HG03039 (cell line): ENCODE measurements at regions not wholly inside any gene's neighbourhood (a gene's known extent, or its start where the extent isn't known, plus 50 kb on each side); places are given as distances from the start of the nearest gene placed in this dataset.

ENCODE experiments used
- ATAC-seq: cut with Tn5 transposase; IDR thresholded peaks from one replicate; pipeline ENCODE4 v1.9.1; 2021; ENCODE audit warnings: mild to moderate bottlenecking, moderate library complexity; ENCODE audit not compliant: unreplicated experiment

DNA sequence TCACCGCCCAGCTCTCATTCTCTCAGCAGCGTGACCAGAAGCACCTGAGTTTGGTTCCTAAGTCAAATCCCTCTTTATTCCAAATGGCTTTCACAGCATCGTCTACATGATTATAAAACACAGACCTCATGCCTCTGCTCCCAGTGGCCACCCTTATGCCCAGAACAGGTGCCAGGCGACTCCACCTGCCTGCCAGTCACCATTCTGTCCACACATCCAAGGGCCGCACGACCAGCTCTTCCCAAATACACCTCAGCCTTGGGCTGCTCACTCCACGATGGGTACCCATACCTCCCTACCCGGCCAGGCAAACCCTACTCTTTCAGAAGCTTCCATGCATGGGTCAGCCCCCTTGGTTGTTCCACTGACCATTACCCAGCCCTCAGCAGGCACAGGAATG lies 851.6 kb upstream of the SALL3 start:
- ATAC-seq: no peak

DNA sequence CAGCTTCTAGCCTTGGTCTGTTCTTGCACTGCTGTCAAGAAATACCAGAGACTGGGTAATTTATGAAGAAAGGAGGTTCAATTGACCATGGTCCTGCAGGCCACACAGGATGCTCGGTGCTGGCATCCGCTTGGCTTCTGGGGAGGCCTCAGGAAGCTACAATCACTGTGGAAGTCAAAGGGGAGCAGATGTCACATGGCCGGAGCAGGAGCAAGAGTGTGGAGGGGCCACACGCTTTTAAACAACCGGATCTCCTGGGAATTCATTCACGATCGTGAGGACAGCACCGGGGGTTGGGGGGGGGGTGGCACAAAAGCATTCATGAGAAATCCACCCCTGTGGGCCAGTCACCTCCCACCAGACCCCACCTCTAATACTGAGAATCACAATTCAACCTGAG lies 850.4 kb upstream of the SALL3 start:
- no peak for ATAC-seq

DNA sequence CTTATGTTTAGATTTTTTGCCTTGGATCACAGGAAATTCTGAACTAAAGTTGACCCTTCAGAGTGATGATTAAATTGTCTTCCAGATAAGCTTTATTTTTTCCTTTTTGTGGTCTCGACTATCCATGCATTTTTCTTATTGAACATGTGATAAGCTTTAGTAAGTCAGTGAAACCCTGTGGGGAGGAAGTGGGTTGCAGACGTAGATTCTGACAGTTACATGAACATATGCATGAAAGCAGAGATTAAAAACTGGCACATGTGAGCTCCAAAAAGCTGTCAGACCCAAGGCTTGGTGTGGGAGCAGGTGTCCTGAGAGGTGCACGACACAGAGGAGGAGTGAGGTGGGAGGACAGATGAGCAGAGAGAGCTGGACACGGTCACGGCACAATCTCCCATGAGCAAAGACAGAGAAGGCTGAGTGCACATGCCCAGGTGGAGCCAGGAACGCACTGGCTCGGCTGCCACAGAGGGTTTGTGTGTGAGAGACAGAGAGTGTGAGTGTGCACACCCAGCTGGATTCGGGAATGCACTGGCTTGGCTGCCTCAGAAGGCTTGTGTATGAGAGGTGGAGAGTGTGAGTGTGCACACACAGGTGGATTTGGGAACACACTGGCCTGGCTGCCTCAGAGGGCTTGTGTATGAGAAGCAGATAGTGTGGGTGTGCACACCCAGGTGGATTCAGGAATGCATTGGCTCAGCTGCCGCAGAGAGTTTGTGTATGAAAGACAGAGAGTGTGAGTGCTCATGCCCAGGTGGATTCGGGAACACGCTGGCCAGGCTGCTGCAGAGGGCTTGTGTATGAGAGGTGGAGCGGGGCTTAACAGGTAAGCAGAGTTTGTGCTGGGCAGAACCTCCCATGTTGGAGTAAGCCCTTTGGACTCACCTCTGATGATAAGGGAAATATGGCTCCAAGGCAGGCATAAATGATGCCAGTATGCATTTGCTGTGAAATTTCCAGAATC lies 849.1 kb upstream of the SALL3 start:
- ATAC-seq: no peak

DNA sequence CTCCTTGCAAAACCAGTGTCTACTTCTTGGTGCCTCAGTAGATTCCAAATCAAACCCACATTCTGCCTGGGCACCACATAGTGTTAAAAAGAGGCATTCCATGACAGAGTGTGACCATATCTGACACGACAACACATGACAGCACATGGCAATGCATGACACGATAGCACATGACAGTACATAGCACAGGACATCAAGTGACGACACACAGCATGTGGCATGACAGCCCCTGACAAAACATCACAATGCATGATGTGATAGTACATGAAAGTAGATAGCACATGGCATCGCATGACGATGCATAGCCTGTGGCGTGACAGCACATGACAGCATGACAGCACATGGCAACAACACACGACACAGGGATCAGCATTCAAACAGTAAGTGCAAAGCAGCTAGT lies 845.9 kb upstream of the SALL3 start:
- no peak for ATAC-seq

DNA sequence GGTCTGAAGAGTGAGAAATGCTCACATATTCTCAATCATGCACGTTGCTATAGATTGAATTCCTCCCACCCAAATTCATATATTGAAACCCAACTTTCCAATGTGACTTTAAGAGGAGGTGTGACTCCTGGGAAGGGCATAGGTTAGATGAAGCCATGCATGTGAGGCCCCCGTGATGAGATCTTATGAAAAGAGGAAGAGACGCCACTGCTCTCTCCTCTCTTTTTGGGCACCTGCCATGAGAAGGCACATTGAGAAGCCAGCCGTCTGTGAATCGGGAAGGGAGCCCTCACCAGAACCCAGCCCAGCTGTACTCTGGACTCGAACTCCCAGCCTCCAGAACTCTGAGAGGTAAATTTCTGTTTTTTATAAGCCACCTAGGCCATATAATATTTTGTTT lies 842.6 kb upstream of the SALL3 start:
- no peak for ATAC-seq

- no peak for ATAC-seq
These were observed 840.6 kb upstream of the SALL3 start for GRCh38 chr18:78138983-78139496.

- ATAC-seq: no peak
These were observed 839.3 kb upstream of the SALL3 start for GRCh38 chr18:78140294-78140693.

GRCh38 chr18:78144669-78145068 lies 834.9 kb upstream of the SALL3 start:
- no peak for ATAC-seq

DNA sequence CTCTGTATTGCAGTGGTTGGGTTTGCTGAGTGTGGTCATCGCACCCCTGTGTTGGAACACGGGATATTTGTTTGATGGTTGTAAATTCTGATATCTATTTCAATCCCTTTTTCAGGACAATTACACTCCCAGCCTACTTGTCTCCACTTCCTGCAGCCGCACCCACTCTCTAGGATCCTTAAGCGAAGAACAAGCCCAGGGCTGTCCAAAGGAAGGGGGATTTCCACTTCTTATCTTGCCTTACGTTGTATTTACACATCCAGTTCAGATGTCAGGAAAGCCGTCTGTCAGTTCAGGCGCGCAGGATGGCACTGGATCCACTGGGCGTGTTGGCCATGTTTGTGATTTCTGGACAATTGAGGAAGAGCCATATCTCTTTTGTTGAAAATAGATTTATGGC lies 834.5 kb upstream of the SALL3 start:
- ATAC-seq: no peak

DNA sequence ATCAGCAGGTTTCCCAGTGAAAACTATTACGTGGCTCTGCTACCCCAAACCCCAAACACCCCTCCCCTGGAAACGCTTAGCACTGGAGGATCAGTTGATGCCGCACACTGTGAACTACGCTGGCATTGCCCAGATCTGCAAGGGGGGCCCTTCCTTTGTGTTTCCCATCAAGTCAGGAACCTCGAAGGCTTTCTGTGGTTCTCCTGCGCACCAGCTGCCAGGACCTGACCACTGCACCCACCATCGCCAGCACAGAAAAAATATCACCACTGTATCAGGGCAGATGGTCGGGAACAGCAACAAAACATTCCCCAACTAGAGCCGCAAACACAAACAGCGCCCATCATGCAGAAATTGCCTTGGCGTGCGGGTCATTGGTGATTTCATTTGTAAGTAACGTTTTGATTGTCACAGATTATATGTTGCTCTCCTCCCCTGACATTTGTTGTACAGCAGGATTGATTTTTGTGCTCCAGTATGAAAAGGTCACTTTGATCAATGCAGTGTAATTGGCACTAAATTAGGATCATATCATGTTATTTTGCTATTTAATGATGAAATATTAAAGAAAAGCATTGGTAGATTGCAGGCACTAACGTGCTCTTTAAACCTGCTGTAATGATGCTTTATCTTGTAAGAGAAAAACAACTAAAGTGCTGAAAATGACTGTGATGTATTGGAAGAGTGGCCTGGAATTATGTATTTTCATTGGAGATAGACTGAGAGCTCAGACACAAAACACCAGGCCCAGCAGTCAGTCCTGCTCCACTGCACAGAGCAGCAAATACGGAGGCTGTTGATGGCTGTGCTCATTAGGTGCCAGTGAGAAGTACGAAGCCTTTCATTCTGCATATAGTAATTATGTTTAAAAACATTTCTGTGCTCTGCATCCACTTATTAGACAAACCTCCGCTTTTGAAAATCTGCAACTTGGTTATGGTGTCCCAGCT lies 833.2 kb upstream of the SALL3 start:
- no peak for ATAC-seq

- ATAC-seq: no peak
These were observed 829.0 kb upstream of the SALL3 start for GRCh38 chr18:78150590-78150989.

GRCh38 chr18:78151234-78151633 lies 828.4 kb upstream of the SALL3 start:
- no peak for ATAC-seq

- no peak for ATAC-seq
These were observed 827.5 kb upstream of the SALL3 start for GRCh38 chr18:78151948-78152725.

DNA sequence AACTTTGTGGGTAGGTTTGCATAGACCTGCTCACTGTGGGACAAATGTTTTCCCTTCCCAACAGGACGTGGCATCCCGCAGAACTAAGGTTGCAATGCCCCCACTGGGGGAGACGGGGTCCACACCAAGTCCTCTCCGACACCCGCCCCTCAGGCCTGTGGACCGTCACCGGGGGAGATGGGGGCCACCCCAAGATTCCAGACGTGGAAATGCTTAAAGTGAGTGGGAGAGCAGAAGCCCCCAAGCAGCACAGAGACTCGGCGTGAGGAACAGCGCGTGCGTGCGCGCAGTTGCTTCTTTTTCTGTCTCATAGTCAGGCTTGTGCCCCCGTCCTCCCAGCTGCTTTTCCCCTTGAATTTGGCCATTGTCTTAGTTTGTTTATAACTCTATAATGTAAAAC lies 826.3 kb upstream of the SALL3 start:
- ATAC-seq: no peak

GRCh38 chr18:78154444-78154843 lies 825.2 kb upstream of the SALL3 start:
- no peak for ATAC-seq

DNA sequence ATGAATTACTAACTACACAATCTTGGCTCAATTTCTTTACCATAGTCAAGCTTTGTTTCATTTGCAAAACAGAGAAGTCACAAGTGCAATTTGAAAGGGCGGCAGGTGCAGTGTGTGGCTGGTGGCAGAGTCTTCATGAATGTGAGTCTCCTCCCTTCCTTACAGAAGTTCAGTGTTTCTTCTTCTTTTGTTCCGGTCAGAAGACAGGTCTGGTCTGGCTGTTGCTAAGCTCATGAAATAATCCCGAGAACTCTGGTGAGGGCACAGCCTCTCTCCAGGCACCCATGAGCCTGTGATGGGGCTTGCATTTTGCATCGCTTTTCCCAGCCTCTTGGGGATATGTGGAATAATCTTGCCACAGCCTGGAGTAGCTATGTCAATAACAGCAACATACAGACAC lies 824.8 kb upstream of the SALL3 start:
- no peak for ATAC-seq

GRCh38 chr18:78156466-78156865 lies 823.2 kb upstream of the SALL3 start:
- ATAC-seq: no peak

DNA sequence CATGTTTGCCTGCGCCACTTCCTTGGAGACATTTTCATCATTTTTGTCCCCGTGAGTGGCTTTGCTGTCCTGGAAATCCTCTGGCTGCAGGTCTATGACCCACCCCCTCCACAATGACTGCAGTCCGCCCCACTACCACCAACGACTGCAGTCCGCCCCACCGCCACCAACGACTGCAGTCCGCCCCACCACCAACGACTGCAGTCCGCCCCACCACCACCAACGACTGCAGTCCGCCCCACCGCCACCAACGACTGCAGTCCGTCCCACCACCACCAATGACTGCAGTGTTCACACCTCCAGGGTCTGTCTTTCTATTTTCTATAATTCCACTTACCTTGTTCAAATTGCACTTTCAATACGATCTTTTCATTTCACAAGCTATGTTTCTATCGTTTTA lies 820.7 kb upstream of the SALL3 start:
- no peak for ATAC-seq

DNA sequence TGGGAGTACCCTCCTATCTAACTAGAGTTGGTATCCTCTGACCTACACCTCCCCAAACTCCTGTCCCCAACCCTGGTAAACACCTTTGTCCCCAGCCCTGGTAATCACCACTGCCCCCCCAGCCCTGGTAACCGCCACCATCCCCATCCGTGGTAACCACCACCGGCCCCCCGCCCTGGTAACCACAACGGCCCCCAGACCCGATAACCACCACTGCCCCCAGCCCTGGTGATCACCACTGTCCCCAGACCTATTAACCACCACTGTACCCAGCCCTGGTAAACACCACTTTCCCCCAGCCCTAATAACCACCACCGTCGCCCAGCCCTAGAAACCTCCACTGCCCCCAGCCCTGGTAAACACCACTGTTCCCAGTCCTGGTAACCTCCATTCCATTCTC lies 820.2 kb upstream of the SALL3 start:
- no peak for ATAC-seq

DNA sequence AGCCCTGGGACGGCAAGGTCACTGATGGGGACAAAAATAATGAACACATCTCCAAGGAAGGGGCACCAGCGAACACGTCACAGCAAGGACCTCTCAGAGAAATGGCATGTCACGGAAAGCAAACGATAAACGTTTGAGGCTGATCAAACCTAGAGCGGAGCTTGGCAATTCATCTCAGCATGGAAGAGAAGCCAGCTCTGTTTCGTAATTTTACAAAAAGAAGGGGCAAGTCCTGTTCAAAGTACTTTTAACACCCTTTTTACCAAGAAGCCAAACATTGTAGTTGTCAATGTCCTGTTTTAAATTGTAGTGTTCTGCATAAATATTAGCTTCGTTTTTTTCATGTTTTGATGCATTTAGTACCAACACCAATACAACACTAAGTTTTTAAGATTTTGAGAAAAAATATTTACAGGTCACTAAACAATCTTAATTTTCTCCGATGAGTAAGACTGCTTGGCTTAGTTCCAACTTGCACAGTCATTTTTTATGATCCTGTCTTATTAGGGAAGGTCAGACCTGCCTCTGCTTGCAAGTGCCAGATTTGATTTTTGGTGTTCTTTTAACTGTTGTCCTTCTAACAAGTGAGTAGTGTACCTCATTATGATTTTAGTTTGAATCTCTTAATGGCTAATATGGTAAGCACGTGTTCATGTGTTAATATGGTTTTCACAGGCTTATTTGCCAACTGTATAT lies 818.5 kb upstream of the SALL3 start:
- no peak for ATAC-seq
